ENCODE measurements at regions not wholly inside any gene's neighbourhood (a gene's known extent, or its start where the extent isn't known, plus 50 kb on each side); places are given as distances from the start of the nearest gene placed in this dataset.

GRCh38 chr21:21750124-21750825 is 752.1 kb downstream of the NCAM2 start:
- no peak for TF ChIP-seq CTCF (IDR thresholded peaks at IDR 0.05; ENCODE audit: low read depth, low read length)
- no peak for DNase-seq (ENCODE audit: extremely low read depth, low read depth)

DNA sequence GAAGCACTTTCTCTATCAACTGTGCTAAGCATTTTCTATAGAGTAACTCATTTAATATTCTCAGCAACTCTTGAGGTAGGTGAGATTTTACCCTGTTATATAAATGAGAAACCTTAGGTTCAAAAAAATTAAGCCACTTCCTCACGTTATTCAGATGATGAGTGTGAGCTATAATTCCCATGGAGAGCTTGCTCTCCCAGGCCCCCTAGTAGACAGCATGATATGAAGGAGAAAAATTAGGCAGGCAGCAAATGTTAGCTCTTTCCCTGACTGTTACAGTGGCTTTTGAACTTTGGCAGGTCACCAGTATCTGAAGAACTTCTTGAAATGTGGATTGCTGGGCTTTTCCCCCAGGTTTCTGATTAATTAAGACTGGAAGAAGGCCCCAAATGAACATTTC is 753.1 kb downstream of the NCAM2 start:
- no peak for DNase-seq (ENCODE audit: extremely low read depth, low read depth)
- no peak for TF ChIP-seq CTCF (IDR thresholded peaks at IDR 0.05; ENCODE audit: low read depth, low read length)

DNA sequence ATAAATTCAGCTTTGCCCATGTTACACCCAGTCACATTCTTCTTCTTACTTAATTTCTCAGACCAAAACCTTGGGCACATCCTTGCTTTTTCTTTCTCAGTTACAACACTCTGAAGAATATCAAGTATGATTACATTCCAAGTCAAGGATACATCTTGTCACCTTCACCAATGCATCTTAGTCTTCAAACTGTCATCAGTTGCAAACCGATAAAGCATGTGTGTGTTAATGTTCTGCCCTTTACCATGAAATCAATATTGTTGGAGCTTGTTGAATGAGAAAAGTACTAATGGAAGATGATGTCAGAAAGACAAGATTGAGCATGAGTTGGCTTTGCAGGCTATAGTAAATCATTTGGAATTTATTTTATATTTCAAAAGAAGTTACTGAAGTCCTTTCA is 764.6 kb downstream of the NCAM2 start:
- DNase-seq (ENCODE audit: extremely low read depth, low read depth): no peak
- TF ChIP-seq CTCF (IDR thresholded peaks at IDR 0.05; ENCODE audit: low read depth, low read length): no peak

GRCh38 chr21:21764281-21764680 is 766.1 kb downstream of the NCAM2 start:
- DNase-seq (ENCODE audit: extremely low read depth, low read depth): no peak
- no peak for TF ChIP-seq CTCF (IDR thresholded peaks at IDR 0.05; ENCODE audit: low read depth, low read length)

DNA sequence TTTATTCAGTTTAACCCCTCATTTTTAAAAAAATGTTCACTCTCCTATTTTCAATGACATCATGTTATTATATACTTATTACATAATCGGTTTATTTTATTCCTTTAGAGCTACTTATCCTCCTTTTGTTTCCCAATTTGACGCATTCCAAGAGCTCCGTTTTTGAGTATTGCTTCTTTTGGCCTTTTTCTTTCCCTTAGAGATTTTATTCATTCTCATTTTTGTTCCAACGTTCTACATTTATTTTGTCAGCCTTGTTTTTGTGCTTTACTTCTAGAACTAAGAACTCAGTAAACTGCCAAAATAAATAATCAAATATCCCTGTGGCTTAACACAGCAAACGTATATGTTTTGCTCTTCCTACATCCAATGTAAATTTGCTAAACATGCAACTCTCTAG is 769.1 kb downstream of the NCAM2 start:
- TF ChIP-seq CTCF (IDR thresholded peaks at IDR 0.05; ENCODE audit: low read depth, low read length): no peak

GRCh38 chr21:21788591-21788990 is 790.4 kb downstream of the NCAM2 start:
- no peak for TF ChIP-seq CTCF (IDR thresholded peaks at IDR 0.05; ENCODE audit: low read depth, low read length)
- DNase-seq (ENCODE audit: extremely low read depth, low read depth): no peak

More for the DNA sequence above, 769.1 kb downstream of the NCAM2 start:
- no peak for DNase-seq (ENCODE audit: extremely low read depth, low read depth)

DNA sequence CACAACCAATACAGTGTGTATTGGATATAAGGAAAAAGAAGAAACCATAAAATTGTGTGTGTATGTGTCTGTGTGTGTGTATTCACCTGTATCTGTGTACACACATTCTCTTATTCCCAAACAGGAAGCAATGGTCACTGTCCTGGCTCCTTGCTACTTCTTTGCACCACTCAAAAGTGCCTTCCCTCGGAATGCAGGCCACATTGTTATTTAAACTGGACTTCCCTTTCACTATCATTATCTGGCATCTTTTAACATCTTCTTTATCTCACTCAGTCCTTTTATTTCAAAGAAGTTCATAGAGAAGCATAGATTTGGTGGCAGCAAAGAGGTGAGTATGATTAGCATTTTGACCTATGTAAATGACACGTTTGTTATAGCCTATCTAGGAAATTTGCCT is 803.7 kb downstream of the NCAM2 start:
- no peak for DNase-seq (ENCODE audit: extremely low read depth, low read depth)
- no peak for TF ChIP-seq CTCF (IDR thresholded peaks at IDR 0.05; ENCODE audit: low read depth, low read length)
